OCI-LY7 (cell line): ENCODE measurements at regions not wholly inside any gene's neighbourhood (a gene's known extent, or its start where the extent isn't known, plus 50 kb on each side); places are given as distances from the start of the nearest gene placed in this dataset.

Source experiments
- BruUV-seq: library from RNA; stranded (reverse); fragments of 400-500 nt; replicated peaks from 2 replicates; lab custom pipeline; 2021; lab: Mats Ljungman, UMichigan
- CTCF ChIA-PET: fragments of 300-600 bp; sonication (Branson Sonifier 250); formaldehyde crosslinking; loops from one replicate; lab custom pipeline; 2022; ENCODE audit warnings: antibody characterized with exemption; ENCODE audit not compliant: unreplicated experiment; lab: Charles Lee
- POLR2A ChIA-PET: fragments of 300-600 bp; sonication (Branson Sonifier 250); formaldehyde crosslinking; loops from one replicate; lab custom pipeline; 2022; ENCODE audit warnings: antibody characterized with exemption; lab: Charles Lee
- DNase-seq: peaks from one replicate; pipeline ENCODE4 v3.0.0-alpha.2; 2015; ENCODE audit warnings: low spot score
- H2AFZ ChIP-seq: fragments of 200-600 bp; sonication (generic), shearing (Covaris generic); 2 replicates; pipeline ENCODE4 v1.6.1; 2014; ENCODE audit warnings: mild to moderate bottlenecking, antibody characterized with exemption, low read length, moderate library complexity
- H3K27ac ChIP-seq: fragments of 200-600 bp; sonication (generic); 2 replicates; pipeline ENCODE4 v1.5.1; 2014; ENCODE audit warnings: mixed run types, low read depth, mild to moderate bottlenecking, moderate library complexity, low read length, inconsistent platforms; ENCODE audit not compliant: poor library complexity, severe bottlenecking
- H3K36me3 ChIP-seq: fragments of 200-600 bp; sonication (generic); 2 replicates; pipeline ENCODE4 v1.6.1; 2014; ENCODE audit warnings: mild to moderate bottlenecking, antibody characterized with exemption, low read length, moderate library complexity, mixed read lengths; ENCODE audit not compliant: insufficient read depth
- H3K4me1 ChIP-seq: fragments of 200-600 bp; sonication (generic); 2 replicates; pipeline ENCODE4 v1.5.1; 2014; ENCODE audit warnings: mild to moderate bottlenecking, low read length; ENCODE audit not compliant: insufficient read depth, poor library complexity, severe bottlenecking
- H3K4me2 ChIP-seq: fragments of 200-600 bp; sonication (generic); 2 replicates; pipeline ENCODE4 v1.6.1; 2014; ENCODE audit warnings: mild to moderate bottlenecking, low read length
- H3K4me3 ChIP-seq: fragments of 200-600 bp; sonication (generic); 2 replicates; pipeline ENCODE4 v1.5.1; 2014; ENCODE audit warnings: mild to moderate bottlenecking, low read depth, low read length; ENCODE audit not compliant: poor library complexity, severe bottlenecking
- H3K79me2 ChIP-seq: fragments of 200-600 bp; sonication (generic); 2 replicates; pipeline ENCODE4 v1.6.1; 2016; ENCODE audit warnings: low read depth, mild to moderate bottlenecking, low read length, moderate library complexity, mixed read lengths; ENCODE audit not compliant: insufficient read depth
- H3K9me2 ChIP-seq: fragments of 200-600 bp; sonication (generic); 2 replicates; pipeline ENCODE4 v1.6.1; 2016; ENCODE audit warnings: mild to moderate bottlenecking, low read length, mixed read lengths; ENCODE audit not compliant: insufficient read depth
- H3K9me3 ChIP-seq: fragments of 200-600 bp; sonication (generic); 2 replicates; pipeline ENCODE4 v1.6.1; 2014; ENCODE audit warnings: mild to moderate bottlenecking, mixed run types, low read length, mixed read lengths
- H4K20me1 ChIP-seq: fragments of 200-600 bp; sonication (generic); 2 replicates; pipeline ENCODE4 v1.6.1; 2014; ENCODE audit warnings: mild to moderate bottlenecking, antibody characterized with exemption, low read length, moderate library complexity, mixed read lengths; ENCODE audit not compliant: insufficient read depth
- CTCF ChIP-seq: fragments of 200-600 bp; sonication (generic); conservative IDR thresholded peaks from 2 replicates; pipeline ENCODE4 v1.5.1; 2014; ENCODE audit warnings: mild to moderate bottlenecking, antibody characterized with exemption, low read length, moderate library complexity, mixed read lengths
- EZH2phosphoT487 ChIP-seq: fragments of 200-600 bp; sonication (generic); IDR thresholded peaks from 2 replicates; pipeline ENCODE4 v1.6.1; 2018; ENCODE audit warnings: low read depth, borderline replicate concordance, mild to moderate bottlenecking, mixed run types, antibody characterized with exemption, low read length, moderate library complexity, mixed read lengths
- intact Hi-C: fragments of 100-400 bp; cut with micrococcal nuclease; formaldehyde crosslinking; loops from one replicate; pipeline ENCODE4 v1.10.0; 2022; ENCODE audit not compliant: unreplicated experiment

DNA sequence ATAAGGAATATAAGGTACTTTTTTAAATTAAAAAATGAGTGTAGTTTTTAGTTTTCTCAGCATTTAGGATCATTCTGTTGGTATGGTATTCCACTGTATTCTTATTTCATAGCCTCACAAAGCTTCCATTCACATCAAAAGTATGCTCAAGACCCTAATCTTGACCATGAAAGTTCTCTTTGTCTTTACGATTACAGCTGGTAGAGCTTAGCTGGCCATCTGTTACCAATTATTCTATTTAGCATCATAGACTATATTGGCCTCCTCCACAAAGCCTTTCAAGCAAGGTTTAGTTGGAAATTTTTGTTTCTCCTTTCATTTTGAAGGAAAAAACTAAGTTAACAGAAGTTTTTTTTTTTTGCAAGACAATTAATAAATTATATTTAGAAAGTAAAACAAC is 245.1 kb downstream of the KCTD12 start:
- H4K20me1 ChIP-seq = no peaks in the 10 kb centered on the region
- POLR2A ChIA-PET = no interaction called here
- H3K4me2 ChIP-seq = no peak overlapping the region
- H3K36me3 ChIP-seq = no peaks in the 10 kb centered on the region
- H3K4me1 ChIP-seq = no peaks in the 10 kb centered on the region
- H3K4me3 ChIP-seq = no peak overlapping the region
- H3K9me3 ChIP-seq = no peaks in the 10 kb centered on the region
- no peaks in the 10 kb centered on the region for H3K79me2 ChIP-seq
- BruUV-seq = no TSS peak
- TF ChIP-seq CTCF (no peak), EZH2phosphoT487 (no peak)
- DNase-seq = no peak
- no peaks in the 10 kb centered on the region for H3K9me2 ChIP-seq
- H3K27ac ChIP-seq = no peak overlapping the region
- H2AFZ ChIP-seq = no peak overlapping the region
- intact Hi-C loops = no loop called here
- CTCF ChIA-PET = no interaction called here

DNA sequence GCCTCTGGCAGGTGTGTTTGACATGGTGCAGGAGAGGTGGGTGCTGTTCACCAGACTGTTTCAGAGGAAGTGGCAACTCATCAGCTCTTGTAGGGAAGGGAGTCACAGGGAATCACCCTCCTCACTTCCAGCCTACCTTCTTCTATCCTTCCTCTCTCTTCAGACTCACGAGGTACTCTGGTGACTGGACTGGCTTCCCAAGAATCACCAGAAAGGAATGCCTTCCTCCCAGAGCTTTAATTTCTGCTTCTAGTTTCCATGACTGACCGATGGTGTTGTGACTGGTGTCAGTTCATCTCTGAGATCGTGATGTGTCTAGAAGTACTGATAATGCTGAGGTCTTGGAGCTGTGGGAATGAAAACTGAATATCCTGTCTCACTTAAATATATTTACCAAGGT is 247.3 kb downstream of the KCTD12 start:
- H3K4me1 ChIP-seq = no peaks in the 10 kb centered on the region
- no peaks in the 10 kb centered on the region for H3K36me3 ChIP-seq
- H3K4me3 ChIP-seq = no peak overlapping the region
- no peaks in the 10 kb centered on the region for H3K79me2 ChIP-seq
- CTCF ChIA-PET = no interaction called here
- POLR2A ChIA-PET = no interaction called here
- intact Hi-C loops = no loop called here
- no TSS peak for BruUV-seq
- TF ChIP-seq EZH2phosphoT487 (no peak), CTCF (no peak)
- no peak for DNase-seq
- no peak overlapping the region for H3K4me2 ChIP-seq
- H3K27ac ChIP-seq = no peak overlapping the region
- no peaks in the 10 kb centered on the region for H3K9me2 ChIP-seq
- H2AFZ ChIP-seq = no peak overlapping the region
- H4K20me1 ChIP-seq = no peaks in the 10 kb centered on the region
- H3K9me3 ChIP-seq = no peaks in the 10 kb centered on the region

DNA sequence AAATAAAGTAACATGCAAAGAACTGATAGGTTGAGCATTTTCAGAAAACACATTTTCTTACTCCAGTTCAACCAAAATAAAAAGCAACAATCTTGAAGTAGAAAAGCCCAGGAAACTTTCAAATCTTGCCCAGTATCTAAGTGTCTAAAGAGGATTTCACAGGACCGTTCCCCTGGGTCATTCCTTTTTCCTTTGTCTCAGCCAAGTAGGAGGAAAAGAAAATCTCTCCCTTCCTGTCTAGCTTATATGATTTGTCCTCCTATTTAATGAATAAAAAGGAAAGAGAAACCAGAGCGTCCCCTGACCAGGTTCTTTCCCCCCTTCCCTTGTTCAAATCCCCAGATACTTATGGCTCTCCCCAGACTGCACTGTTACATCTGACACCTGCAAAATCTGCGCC is 248.0 kb downstream of the KCTD12 start:
- Histone ChIP-seq H3K79me2 (no peaks in the 10 kb centered on the region), H3K4me2 (no peak overlapping the region), H3K27ac (no peak overlapping the region), H3K9me3 (no peaks in the 10 kb centered on the region), H2AFZ (no peak overlapping the region), H3K4me3 (no peak overlapping the region), H3K36me3 (no peaks in the 10 kb centered on the region), H3K4me1 (no peaks in the 10 kb centered on the region), H3K9me2 (no peaks in the 10 kb centered on the region), H4K20me1 (no peaks in the 10 kb centered on the region)
- TF ChIP-seq EZH2phosphoT487 (no peak), CTCF (no peak)
- intact Hi-C loops = no loop called here
- CTCF ChIA-PET = no interaction called here
- POLR2A ChIA-PET = no interaction called here
- no peak for DNase-seq
- no TSS peak for BruUV-seq
